Dedifferentiated amniotic fluid mesenchymal stem cell (primary cell): ENCODE measurements at regions not wholly inside any gene's neighbourhood (a gene's known extent, or its start where the extent isn't known, plus 50 kb on each side); places are given as distances from the start of the nearest gene placed in this dataset.
A peak's percentile ranks its signal among the peaks of the same experiment; 100 is the strongest.
"Not testable (repeated sequence)": the region's sequence is repeated elsewhere in the genome, so short reads cannot be mapped to it uniquely, and the experiment has no call there.

ENCODE experiments used
- DNase-seq: peaks from one replicate; pipeline ENCODE4 v3.0.0-alpha.2; 2016; ENCODE audit errors: extremely low spot score

DNA sequence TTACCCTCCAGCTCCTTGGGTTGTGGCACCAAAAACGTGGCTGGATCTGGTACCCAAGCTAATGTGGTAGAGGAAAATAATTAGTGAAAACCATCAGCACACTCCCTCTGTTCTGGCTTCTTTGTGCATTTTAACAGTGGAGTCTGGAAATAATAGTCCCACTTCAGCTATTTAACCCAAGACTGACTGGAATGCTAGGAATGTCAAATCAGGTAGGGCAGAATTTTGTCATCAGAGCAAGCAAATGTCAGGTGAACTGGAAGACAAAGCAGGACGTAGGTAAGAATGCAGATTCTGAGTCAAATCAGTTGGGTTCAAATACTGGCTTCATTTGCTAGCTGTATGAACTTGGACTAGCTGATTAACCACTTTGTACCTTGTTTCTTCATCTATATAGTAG is 144.0 kb upstream of the SPATA31A3 start:
- not testable (repeated sequence) for DNase-seq

DNA sequence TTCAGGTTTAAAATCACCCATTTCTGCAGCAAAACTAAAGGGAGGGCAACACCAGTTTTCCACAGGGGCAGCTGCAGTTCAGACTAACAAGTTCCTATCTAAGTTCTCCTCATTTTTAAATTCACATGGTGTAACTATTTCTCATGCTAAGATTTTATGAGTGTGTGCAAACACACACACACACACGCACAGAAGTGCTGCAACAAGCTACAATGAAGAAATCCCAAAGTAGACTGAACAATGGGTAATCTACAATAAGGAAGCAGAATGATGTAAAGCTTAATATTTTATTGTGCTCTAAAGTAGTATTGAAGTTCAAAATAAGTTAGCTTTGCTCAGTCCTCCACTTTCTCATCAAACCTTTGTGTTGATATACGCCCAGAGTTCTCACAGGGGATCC is 140.8 kb upstream of the SPATA31A3 start:
- DNase-seq: not testable (repeated sequence)

DNA sequence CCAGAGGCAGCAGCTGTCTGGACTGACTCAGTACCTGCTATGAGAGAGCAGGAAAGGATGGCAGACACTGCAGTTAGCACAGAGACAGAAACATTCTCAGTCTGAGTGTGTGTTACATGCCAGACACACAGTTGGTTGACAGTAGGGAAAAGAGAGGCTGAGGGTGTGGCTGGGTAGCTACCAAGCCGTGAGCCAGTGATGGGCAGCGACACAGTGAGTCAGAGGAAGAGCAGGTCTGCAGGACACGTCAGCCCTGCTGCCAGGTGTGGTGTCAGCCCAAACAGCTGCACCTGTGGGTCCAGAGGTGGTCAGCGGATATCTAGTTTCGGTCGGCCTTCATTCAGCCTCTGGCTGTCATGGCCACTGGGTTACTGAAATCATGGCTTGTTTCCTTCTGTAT is 124.4 kb upstream of the SPATA31A3 start:
- not testable (repeated sequence) for DNase-seq

DNA sequence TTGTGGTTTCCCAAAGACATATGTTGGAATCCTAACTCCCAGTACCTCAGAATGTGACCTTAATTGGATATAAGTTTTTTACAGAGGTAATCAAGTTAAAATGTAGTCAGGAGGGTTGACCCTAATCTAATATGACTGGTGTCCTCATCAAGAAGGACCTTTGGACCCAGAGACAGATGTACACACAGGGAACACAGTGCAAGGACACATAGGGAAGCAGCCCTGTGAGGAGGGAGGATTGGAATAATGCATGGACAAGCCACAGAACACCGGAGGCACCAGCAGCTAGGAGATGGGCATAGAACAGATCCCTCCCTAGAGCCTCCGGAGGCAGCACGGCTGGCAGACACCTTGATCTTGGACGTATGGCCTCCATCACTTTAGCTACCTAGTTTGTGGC is 119.8 kb upstream of the SPATA31A3 start:
- not testable (repeated sequence) for DNase-seq

DNA sequence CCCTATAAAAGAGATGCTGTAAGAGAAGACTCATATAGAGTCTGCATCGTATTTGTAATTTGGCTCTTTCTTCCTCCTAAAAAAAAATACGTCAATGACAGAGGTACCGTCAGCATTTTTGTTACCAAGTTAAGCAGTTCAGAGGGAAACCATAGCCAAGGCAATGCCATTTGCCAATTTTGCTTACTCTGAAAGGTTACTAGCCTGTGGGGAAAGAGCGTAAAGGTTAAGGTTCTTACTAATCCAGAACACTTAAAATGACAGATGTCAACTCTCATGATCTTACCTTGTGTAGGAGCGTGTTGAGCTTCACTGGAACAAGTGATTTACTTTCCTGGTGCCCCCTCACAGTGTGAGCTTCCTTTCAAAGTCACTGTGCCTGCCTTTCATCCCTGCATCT is 119.4 kb upstream of the SPATA31A3 start:
- not testable (repeated sequence) for DNase-seq

DNA sequence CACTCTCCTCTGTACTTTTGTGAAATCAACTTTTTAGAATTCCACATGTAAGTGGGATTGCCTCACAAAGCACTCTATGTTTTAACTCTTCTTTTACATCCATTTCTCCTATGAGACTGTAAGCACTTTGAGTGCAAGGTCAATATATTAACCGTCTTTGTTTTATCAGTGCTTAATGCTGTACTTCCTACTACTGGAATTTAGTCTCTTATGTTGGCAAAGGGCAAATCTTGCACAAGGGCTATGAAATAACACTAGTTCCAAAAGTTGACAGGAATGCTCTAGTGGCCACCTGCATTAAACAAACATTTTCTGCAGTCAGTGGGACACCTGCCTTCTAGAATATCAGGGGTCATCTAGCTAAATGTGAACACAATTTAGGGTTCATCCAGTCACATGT is 117.5 kb upstream of the SPATA31A3 start:
- not testable (repeated sequence) for DNase-seq

DNA sequence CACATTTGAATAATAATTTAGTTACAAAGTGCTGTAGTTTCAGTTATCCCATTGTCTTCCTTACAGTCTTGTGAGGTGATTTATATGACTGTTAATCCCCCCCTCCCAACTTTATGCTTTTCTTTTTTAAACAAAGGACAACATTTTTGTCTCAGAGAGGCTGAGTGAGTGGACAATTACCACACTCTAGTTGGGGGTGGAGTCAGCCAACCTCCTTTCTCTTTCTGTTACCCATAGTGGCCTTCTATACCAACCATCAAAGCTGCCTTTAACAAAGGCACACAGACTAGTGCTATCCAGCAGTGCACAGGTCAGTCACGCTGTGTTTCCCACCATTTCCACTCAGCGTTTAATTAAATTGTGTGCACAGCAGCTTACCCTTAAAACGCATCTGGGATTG is 114.3 kb upstream of the SPATA31A3 start:
- DNase-seq: not testable (repeated sequence)

DNA sequence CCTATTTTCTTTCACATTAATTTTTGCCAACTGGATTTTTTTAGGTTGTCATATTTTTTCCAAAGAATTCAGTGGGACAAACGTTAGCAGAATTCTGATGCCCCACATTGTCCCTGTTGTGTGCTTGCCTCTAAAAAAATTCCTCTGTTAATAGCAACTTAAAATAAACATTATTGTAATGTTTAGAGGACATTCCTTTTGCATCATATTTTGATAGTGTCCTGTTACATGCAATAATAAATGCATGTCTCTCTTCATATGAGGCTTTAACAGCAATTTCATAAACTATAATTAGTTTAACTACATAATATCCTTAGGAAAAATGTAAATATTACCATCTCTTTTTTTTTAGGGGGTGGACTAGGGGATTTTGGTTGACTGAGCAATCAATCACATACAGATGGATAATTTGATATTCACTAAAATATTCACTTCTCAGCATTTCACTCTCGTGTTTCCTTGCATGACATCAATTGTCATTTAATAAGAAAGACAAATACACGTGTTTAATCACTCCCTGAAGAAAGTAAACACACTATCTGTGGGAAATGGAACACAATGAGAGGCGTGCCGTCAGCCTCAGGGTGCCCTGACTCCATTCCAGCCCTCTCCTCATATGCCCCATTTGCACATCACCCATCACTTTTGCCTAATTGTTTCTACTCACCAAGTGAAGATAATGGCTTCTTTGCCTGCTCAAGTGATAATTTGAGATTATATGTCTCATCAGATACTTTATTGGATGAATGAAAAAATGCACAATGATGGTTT is 110.3 kb upstream of the SPATA31A3 start:
- DNase-seq: not testable (repeated sequence)

DNA sequence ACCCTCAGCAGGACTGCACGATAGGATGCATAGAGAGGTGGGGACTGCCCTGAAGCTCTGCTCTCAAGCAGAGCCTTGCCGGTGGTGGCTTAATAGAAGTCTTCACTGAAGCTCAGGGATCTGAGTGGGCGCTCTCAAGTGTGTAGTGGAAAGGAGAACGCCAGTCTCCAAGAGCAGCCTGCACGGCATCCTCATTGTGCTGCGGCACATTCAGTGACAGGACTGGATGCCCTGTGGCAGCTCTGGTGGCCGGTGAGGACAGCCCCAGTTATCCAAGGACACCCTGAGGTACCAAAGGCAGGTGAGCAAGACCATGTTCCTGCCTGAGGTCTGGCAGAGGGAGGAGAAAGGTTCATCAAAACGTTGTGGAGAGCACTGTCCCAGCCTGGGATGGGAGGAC is 98.8 kb upstream of the SPATA31A3 start:
- not testable (repeated sequence) for DNase-seq

DNA sequence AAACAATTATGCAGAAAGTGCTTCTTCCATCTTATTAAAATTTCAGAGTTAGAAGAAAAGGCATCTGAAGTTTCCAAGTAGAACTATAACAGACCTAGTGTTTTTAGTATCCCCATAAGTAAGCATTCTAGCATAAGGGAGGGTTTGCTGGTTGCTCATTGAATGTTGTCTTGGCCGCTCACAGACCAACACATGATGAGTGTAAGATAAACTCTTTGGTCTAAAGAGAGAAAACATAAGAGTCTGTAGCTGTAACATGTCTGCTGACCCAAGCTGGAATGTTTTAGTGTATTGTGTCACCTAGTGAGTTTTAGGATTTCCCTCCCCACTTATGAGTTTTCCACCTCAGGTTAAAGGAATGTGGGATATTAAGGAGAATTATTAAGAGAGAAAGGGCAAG is 94.5 kb upstream of the SPATA31A3 start:
- DNase-seq: not testable (repeated sequence)

DNA sequence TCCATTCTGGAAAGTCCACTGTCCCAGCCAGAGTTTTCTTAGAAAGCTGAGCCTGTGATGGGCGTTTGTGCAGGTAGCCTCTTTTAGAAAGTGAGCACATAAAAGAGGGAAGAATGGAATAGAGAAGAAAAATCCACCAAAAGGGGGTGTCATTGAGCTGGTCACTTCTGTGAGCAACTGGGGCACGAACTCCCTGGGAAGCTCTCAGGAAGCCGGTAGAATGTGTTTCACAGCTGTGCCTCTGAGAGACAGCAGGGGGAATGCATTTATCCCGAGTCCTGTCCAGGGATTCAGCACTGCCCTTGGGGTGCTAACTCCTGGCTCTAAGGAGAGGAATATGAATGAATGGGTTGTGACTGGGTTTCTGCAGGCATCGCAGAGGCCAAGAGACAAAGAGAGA is 73.8 kb upstream of the SPATA31A3 start:
- DNase-seq: not testable (repeated sequence)

DNA sequence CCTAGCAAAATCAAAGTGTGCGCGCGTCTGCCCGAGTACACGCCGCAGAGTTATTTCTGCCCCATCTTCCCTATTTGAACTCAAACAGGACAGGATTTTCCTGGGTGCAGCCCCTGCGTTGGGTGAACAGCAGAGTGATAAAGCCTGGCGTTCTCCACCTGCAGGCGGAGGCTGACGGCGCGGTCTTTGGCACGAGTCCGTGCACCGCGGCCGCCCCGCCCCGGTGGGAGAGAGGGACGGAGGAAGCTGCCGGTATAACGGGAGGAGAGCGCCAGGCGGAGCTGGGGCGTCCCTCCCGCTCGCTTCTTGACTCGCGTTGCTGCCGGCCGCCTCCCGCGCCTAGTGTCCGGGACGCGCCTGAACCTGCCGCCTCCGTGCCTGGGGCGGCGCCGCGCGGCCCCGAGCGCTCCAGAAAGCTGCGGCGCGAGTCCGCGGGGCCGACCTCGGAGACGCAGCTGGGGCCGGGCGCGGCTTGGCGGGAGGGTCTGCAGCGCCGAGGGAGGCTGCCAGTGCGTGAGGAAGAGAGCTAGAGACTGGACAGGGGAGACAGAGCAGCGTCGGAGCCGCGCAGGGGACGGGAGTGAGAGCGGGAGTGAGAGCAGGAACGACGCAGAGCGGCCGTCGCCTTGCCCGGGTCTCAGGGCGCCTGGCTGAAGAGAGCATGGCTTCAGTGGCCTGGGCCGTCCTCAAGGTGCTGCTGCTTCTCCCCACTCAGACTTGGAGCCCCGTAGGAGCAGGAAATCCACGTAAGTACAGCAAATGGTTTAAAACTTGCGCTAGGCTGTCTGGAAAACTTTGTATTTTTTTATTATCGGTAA is 66.8 kb upstream of the SPATA31A3 start:
- peak; percentile 12 for DNase-seq
